ENCODE measurements at regions not wholly inside any gene's neighbourhood (a gene's known extent, or its start where the extent isn't known, plus 50 kb on each side); places are given as distances from the start of the nearest gene placed in this dataset.

GRCh38 chr13:60312851-60313505, 84.0 kb upstream of the TDRD3 start:
- Histone ChIP-seq H2AFZ (ENCODE audit: low read depth, low read length) (no peak overlapping the region), H3K9ac (ENCODE audit: low read length) (no peak overlapping the region), H3K4me3 (ENCODE audit: low read length) (no peak overlapping the region), H3K27me3 (ENCODE audit: insufficient read depth, low read depth, low read length) (no peaks in the 10 kb centered on the region), H3K36me3 (ENCODE audit: insufficient read depth, low read length) (no peaks in the 10 kb centered on the region), H3K9me2 (ENCODE audit: insufficient read depth, low read length) (no peaks in the 10 kb centered on the region), H3K9me3 (ENCODE audit: low read length) (no peaks in the 10 kb centered on the region), H3F3A (ENCODE audit: insufficient read depth, low read length, poor library complexity, severe bottlenecking) (no peaks in the 10 kb centered on the region), H4K20me1 (ENCODE audit: insufficient read depth) (no peaks in the 10 kb centered on the region), H3K4me2 (ENCODE audit: low read length) (no peak overlapping the region), H3K27ac (ENCODE audit: low read length) (no peak overlapping the region), H3K79me2 (replicated peaks; ENCODE audit: insufficient read depth, low read length) (no peaks in the 10 kb centered on the region)
- TF ChIP-seq POLR2AphosphoS5 (IDR thresholded peaks at IDR 0.05) (no peak), REST (IDR thresholded peaks at IDR 0.05; ENCODE audit: borderline replicate concordance) (no peak), EP300 (conservative IDR thresholded peaks at IDR 0.05; ENCODE audit: poor library complexity, severe bottlenecking) (no peak), RAD21 (conservative IDR thresholded peaks at IDR 0.05) (no peak), EZH2 (IDR thresholded peaks at IDR 0.05; ENCODE audit: borderline replicate concordance, insufficient read depth, low read length, poor library complexity, severe bottlenecking) (no peak), SMC3 (conservative IDR thresholded peaks at IDR 0.05; ENCODE audit: poor library complexity) (no peak), TAF1 (IDR thresholded peaks at IDR 0.05; ENCODE audit: low read depth) (no peak), MXI1 (conservative IDR thresholded peaks at IDR 0.05; ENCODE audit: poor library complexity, severe bottlenecking) (no peak)
- TF ChIP-seq, protein P1, sequence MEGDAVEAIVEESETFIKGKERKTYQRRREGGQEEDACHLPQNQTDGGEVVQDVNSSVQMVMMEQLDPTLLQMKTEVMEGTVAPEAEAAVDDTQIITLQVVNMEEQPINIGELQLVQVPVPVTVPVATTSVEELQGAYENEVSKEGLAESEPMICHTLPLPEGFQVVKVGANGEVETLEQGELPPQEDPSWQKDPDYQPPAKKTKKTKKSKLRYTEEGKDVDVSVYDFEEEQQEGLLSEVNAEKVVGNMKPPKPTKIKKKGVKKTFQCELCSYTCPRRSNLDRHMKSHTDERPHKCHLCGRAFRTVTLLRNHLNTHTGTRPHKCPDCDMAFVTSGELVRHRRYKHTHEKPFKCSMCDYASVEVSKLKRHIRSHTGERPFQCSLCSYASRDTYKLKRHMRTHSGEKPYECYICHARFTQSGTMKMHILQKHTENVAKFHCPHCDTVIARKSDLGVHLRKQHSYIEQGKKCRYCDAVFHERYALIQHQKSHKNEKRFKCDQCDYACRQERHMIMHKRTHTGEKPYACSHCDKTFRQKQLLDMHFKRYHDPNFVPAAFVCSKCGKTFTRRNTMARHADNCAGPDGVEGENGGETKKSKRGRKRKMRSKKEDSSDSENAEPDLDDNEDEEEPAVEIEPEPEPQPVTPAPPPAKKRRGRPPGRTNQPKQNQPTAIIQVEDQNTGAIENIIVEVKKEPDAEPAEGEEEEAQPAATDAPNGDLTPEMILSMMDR (IDR thresholded peaks at IDR 0.05; ENCODE audit: poor library complexity, severe bottlenecking), result no peak

GRCh38 chr13:60318186-60318585, 78.8 kb upstream of the TDRD3 start:
- Histone ChIP-seq H3K27me3 (ENCODE audit: insufficient read depth, low read depth, low read length) (no peaks in the 10 kb centered on the region), H3K9ac (ENCODE audit: low read length) (no peak overlapping the region), H4K20me1 (ENCODE audit: insufficient read depth) (no peaks in the 10 kb centered on the region), H3K9me3 (ENCODE audit: low read length) (no peaks in the 10 kb centered on the region), H3K79me2 (replicated peaks; ENCODE audit: insufficient read depth, low read length) (no peaks in the 10 kb centered on the region), H3K36me3 (ENCODE audit: insufficient read depth, low read length) (no peaks in the 10 kb centered on the region), H3F3A (ENCODE audit: insufficient read depth, low read length, poor library complexity, severe bottlenecking) (no peaks in the 10 kb centered on the region), H2AFZ (ENCODE audit: low read depth, low read length) (no peak overlapping the region), H3K4me3 (ENCODE audit: low read length) (no peak overlapping the region), H3K9me2 (ENCODE audit: insufficient read depth, low read length) (no peaks in the 10 kb centered on the region), H3K4me2 (ENCODE audit: low read length) (no peak overlapping the region), H3K27ac (ENCODE audit: low read length) (no peak overlapping the region)
- TF ChIP-seq REST (IDR thresholded peaks at IDR 0.05; ENCODE audit: borderline replicate concordance) (peak; percentile 51), EP300 (conservative IDR thresholded peaks at IDR 0.05; ENCODE audit: poor library complexity, severe bottlenecking) (no peak)
